Nephron (organoid): ENCODE measurements at regions not wholly inside any gene's neighbourhood (a gene's known extent, or its start where the extent isn't known, plus 50 kb on each side); places are given as distances from the start of the nearest gene placed in this dataset.
"Not testable (repeated sequence)": the region's sequence is repeated elsewhere in the genome, so short reads cannot be mapped to it uniquely, and the experiment has no call there.

Source experiments
- H3K27ac Mint-ChIP-seq, 3 experiments: 2 replicates each; pipeline ENCODE4 v1.8.0; 2020; ENCODE audit warnings: mixed read lengths in 3 of 3, mild to moderate bottlenecking in 2 of 3, moderate library complexity in 1 of 3
- H3K27me3 Mint-ChIP-seq: 2 replicates; pipeline ENCODE4 v1.8.0; 2021; ENCODE audit warnings: low read depth, mild to moderate bottlenecking, moderate library complexity, mixed read lengths
- H3K36me3 Mint-ChIP-seq: 2 replicates; pipeline ENCODE4 v1.8.0; 2020; ENCODE audit warnings: low read depth, mixed read lengths
- H3K4me1 Mint-ChIP-seq: 2 replicates; pipeline ENCODE4 v1.8.0; 2020; ENCODE audit warnings: mixed read lengths
- H3K4me3 Mint-ChIP-seq, 3 experiments: 2 replicates each; pipeline ENCODE4 v1.8.0; 2020; ENCODE audit warnings: mild to moderate bottlenecking in 3 of 3, mixed read lengths in 3 of 3, moderate library complexity in 2 of 3
- H3K9me3 Mint-ChIP-seq: 2 replicates; pipeline ENCODE4 v1.8.0; 2020; ENCODE audit warnings: mixed read lengths
- TF ChIP-seq, protein P1 (sequence below), 3 experiments: fragments of 200-600 bp; sonication (generic); IDR thresholded peaks; one replicate each; pipeline ENCODE4 v1.5.0; 2021; ENCODE audit warnings: antibody characterized with exemption in 3 of 3; ENCODE audit not compliant: unreplicated experiment in 3 of 3

DNA sequence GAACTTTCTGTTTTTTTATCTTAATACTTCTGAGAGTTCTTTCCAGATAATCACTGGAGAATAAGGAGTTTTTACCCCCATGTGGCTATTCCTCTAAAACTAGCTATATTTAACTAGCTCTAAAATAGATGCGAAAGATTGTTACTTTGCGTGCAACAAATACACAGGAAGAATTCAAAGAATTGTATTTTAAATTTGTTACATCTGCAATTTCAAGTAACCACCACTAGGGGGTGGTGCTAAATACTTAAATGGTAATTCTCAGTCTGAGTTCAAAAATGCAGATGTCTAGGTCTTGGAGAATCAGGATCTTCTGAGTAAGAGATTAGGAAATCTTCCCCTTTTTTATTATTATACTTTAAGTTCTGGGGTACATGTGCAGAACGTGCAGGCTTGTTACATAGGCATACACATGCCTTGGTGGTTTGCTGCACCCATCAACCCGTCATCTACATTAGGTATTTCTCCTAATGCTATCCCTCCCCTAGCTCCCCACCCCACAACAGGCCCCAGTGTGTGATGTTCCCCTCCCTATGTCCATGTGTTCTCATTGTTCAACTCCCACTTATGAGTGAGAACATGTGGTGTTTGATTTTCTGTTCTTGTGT lies 346.9 kb downstream of the GOLGA6L6 start:
- H3K27me3 Mint-ChIP-seq, H3K4me3 Mint-ChIP-seq, H3K27ac Mint-ChIP-seq, H3K4me1 Mint-ChIP-seq, H3K36me3 Mint-ChIP-seq: not testable (repeated sequence)
- H3K9me3 Mint-ChIP-seq, result peaks cover 22% of the 10 kb centered on the region
- TF ChIP-seq, protein P1, sequence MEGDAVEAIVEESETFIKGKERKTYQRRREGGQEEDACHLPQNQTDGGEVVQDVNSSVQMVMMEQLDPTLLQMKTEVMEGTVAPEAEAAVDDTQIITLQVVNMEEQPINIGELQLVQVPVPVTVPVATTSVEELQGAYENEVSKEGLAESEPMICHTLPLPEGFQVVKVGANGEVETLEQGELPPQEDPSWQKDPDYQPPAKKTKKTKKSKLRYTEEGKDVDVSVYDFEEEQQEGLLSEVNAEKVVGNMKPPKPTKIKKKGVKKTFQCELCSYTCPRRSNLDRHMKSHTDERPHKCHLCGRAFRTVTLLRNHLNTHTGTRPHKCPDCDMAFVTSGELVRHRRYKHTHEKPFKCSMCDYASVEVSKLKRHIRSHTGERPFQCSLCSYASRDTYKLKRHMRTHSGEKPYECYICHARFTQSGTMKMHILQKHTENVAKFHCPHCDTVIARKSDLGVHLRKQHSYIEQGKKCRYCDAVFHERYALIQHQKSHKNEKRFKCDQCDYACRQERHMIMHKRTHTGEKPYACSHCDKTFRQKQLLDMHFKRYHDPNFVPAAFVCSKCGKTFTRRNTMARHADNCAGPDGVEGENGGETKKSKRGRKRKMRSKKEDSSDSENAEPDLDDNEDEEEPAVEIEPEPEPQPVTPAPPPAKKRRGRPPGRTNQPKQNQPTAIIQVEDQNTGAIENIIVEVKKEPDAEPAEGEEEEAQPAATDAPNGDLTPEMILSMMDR (IDR thresholded peaks at IDR 0.05; ENCODE audit: unreplicated experiment in 3 of 3), result peak in 2 of 3 experiments; percentile 8 to 15

DNA sequence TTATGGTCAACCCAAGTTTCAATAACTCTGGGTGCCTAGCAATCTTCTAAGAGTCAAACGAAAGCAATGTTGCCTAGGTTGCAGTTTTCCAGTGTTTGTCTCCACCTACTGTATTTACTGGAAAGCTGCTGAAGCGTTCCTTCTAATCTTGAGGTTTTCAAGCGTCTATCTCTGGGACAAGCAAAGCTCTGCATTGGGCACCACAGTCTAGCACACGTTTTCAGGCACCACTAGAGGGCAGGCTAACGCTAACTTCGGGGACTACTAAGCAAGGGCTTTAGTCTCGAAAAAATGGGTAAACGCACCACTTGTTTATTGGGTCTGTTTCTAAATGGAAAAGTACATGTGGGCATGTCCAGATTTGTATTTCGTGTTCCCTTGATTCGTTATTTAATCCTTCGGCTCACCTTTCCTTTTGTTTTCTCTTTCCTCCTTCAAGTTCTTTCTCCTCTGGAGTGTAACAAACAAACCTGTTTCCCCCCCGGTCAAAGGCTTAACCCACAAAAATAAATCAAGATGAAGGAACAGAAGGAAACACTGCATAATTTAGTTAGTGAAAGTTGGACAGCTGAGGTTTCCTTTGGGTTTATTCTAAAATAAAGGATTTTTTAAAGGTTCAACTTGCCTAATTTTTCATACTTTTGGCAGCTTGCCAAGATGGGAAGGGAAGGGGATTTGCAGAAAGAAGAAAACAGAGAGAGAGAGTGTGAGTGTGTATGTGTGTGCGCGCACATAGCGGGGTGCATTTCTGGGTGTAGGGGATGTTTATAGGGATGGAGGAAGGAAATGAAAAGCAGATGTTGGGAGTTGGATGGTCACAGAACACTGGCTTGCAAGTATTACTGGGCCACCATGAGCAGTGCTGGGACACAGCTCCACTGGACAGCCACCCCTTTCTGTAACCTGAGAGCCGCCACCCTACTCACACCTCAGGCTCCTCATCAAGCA lies 348.3 kb downstream of the GOLGA6L6 start:
- not testable (repeated sequence) for H3K36me3 Mint-ChIP-seq, H3K4me1 Mint-ChIP-seq, H3K27me3 Mint-ChIP-seq, H3K4me3 Mint-ChIP-seq, H3K27ac Mint-ChIP-seq
- H3K9me3 Mint-ChIP-seq, result peaks cover 24% of the 10 kb centered on the region

GRCh38 chr15:20191508-20192125 lies 350.0 kb downstream of the GOLGA6L6 start:
- H3K4me1 Mint-ChIP-seq, H3K27ac Mint-ChIP-seq, H3K4me3 Mint-ChIP-seq, H3K27me3 Mint-ChIP-seq, H3K36me3 Mint-ChIP-seq: not testable (repeated sequence)
- H3K9me3 Mint-ChIP-seq, result peaks cover 24% of the 10 kb centered on the region

- not testable (repeated sequence) for H3K27me3 Mint-ChIP-seq, H3K4me3 Mint-ChIP-seq, H3K27ac Mint-ChIP-seq, H3K36me3 Mint-ChIP-seq, H3K4me1 Mint-ChIP-seq
- H3K9me3 Mint-ChIP-seq, result peaks cover 27% of the 10 kb centered on the region
Observed at GRCh38 chr15:20188611-20189010, 353.0 kb downstream of the GOLGA6L6 start.

GRCh38 chr15:20187370-20188355 lies 353.9 kb downstream of the GOLGA6L6 start:
- H3K36me3 Mint-ChIP-seq, H3K27me3 Mint-ChIP-seq, H3K4me1 Mint-ChIP-seq, H3K4me3 Mint-ChIP-seq, H3K27ac Mint-ChIP-seq: not testable (repeated sequence)
- H3K9me3 Mint-ChIP-seq, result peaks cover 26% of the 10 kb centered on the region

- H3K27me3 Mint-ChIP-seq, H3K27ac Mint-ChIP-seq, H3K4me1 Mint-ChIP-seq, H3K4me3 Mint-ChIP-seq, H3K9me3 Mint-ChIP-seq, H3K36me3 Mint-ChIP-seq: not testable (repeated sequence)
Observed at GRCh38 chr15:20184879-20185278, 356.7 kb downstream of the GOLGA6L6 start.

DNA sequence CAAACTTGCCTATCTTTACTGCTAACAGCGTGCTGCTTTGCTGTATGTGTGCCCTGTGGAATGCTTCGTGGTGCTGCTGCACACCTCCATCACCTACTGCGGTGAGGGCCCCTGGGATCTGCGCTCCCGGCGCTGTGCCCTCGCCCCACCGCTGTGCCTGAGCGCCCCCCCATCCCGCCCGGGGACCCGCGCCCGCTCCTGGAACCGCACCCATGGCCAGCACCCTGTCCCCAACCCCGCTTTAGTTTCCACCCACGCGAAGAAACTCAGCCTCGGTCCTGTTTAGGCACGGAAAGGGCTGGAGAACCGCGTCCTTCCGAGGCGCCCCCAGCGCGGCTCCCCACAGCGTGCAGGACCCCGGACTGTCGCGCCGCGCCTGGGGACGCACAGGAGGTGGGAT lies 373.4 kb downstream of the GOLGA6L6 start:
- not testable (repeated sequence) for H3K4me1 Mint-ChIP-seq, H3K36me3 Mint-ChIP-seq, H3K27ac Mint-ChIP-seq, H3K4me3 Mint-ChIP-seq, H3K9me3 Mint-ChIP-seq, H3K27me3 Mint-ChIP-seq

DNA sequence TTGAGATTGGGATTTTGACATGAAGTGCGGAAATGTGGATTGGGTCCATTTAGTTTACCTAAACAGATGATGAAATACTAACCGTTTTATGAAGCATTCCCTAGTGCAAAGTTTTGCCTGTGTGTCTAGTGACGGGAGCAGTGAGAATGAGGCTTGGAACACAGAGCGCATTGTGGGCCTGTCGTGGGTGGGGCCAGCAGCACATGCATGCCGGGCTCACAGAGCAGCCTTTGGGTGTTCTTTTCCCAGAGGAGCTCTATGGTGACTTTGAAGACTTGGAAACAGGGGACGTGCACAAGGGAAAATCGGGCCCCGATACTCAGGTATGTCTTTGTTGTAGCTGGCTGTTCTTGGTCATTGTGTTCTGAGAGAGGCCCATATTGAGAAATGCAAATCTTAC lies 388.1 kb downstream of the GOLGA6L6 start:
- H3K27ac Mint-ChIP-seq, H3K4me1 Mint-ChIP-seq, H3K36me3 Mint-ChIP-seq, H3K4me3 Mint-ChIP-seq, H3K27me3 Mint-ChIP-seq, H3K9me3 Mint-ChIP-seq: not testable (repeated sequence)

- not testable (repeated sequence) for H3K36me3 Mint-ChIP-seq, H3K4me1 Mint-ChIP-seq, H3K27me3 Mint-ChIP-seq, H3K27ac Mint-ChIP-seq, H3K9me3 Mint-ChIP-seq, H3K4me3 Mint-ChIP-seq
Observed at GRCh38 chr15:20148679-20149078, 392.9 kb downstream of the GOLGA6L6 start.

DNA sequence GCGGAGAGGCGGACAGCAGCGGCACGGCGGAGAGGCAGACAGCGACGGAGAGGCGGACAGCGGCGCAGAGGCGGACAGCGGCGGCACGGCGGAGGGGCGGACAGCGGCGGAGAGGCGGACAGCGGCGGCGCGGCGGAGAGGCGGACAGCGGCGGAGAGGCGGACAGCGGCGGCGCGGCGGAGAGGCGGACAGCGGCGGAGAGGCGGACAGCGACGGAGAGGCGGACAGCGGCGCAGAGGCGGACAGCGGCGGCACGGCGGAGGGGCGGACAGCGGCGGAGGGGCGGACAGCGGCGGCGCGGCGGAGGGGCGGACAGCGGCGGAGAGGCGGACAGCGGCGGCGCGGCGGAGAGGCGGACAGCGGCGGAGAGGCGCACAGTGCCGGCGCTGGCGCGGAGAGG lies 393.6 kb downstream of the GOLGA6L6 start:
- H3K36me3 Mint-ChIP-seq, H3K4me1 Mint-ChIP-seq, H3K9me3 Mint-ChIP-seq, H3K27ac Mint-ChIP-seq, H3K27me3 Mint-ChIP-seq, H3K4me3 Mint-ChIP-seq: not testable (repeated sequence)

GRCh38 chr15:20144333-20145036 lies 397.1 kb downstream of the GOLGA6L6 start:
- H3K27ac Mint-ChIP-seq, H3K27me3 Mint-ChIP-seq, H3K4me3 Mint-ChIP-seq, H3K4me1 Mint-ChIP-seq, H3K36me3 Mint-ChIP-seq, H3K9me3 Mint-ChIP-seq: not testable (repeated sequence)

DNA sequence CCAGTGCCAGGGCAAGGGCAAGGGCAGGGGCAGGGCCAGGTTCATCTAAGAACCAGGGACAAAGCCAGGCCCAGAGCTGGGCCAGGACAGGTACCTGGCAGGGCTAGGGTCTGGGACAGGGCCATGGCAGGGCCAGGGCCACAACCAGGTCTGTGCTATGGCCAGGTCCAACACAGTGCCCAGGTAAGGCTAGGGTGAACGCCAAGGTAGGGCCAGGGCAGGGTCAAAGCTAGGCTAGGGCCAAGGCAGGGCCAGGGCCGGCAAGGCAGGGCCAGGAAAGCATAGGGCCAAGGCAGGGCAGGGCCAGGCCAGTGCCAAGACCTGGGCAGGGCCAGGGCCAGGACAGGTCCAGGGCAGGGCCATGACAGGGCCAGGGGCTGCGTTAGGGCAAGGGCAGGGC lies 398.7 kb downstream of the GOLGA6L6 start:
- H3K36me3 Mint-ChIP-seq, H3K4me3 Mint-ChIP-seq, H3K27me3 Mint-ChIP-seq, H3K4me1 Mint-ChIP-seq, H3K9me3 Mint-ChIP-seq, H3K27ac Mint-ChIP-seq: not testable (repeated sequence)

- H3K9me3 Mint-ChIP-seq, result not testable (repeated sequence)
Observed at GRCh38 chr15:20142410-20142809, 399.2 kb downstream of the GOLGA6L6 start.

More at GRCh38 chr15:20142410-20142809, 399.2 kb downstream of the GOLGA6L6 start:
- not testable (repeated sequence) for H3K27ac Mint-ChIP-seq, H3K27me3 Mint-ChIP-seq, H3K4me3 Mint-ChIP-seq, H3K4me1 Mint-ChIP-seq, H3K36me3 Mint-ChIP-seq
